ENCODE measurements at regions not wholly inside any gene's neighbourhood (a gene's known extent, or its start where the extent isn't known, plus 50 kb on each side); places are given as distances from the start of the nearest gene placed in this dataset.

DNA sequence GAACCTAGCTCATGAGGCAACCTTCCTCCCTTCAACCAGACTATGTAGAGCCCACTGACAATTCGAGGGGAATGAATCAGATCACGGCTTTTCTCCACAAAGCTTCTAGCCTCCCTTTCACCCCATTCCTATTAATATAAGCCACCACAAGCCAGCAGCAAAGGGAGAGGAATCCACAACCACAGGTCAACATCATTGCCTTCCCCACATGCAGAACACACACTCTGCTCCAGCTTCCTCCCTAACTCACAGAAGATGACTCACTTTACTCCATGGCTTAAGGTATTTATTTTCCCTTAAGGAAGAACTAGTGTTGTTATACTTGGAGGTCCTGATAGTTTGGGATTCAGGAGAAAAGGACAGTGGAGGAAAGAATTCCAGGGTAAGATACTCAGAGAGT, 272.2 kb downstream of the C1D start:
- TF ChIP-seq CTCF (IDR thresholded peaks at IDR 0.05) (no peak), POLR2A (IDR thresholded peaks at IDR 0.05) (no peak), EP300 (IDR thresholded peaks at IDR 0.05; ENCODE audit: low read depth) (no peak)

Measured in transverse colon (tissue), 3 donors.